ENCODE measurements at regions not wholly inside any gene's neighbourhood (a gene's known extent, or its start where the extent isn't known, plus 50 kb on each side); places are given as distances from the start of the nearest gene placed in this dataset.

- no peaks in the 10 kb centered on the region for H3K36me3 ChIP-seq (ENCODE audit: control insufficient read depth, insufficient read depth, low read length)
- H3K79me1 ChIP-seq (ENCODE audit: low read length) = no peaks in the 10 kb centered on the region
- DNase-seq = no peak
- no peak overlapping the region for H3K27ac ChIP-seq (ENCODE audit: low read depth, low read length)
- no peak overlapping the region for H4K5ac ChIP-seq (ENCODE audit: low read length)
- no peak overlapping the region for H3K56ac ChIP-seq (ENCODE audit: low read length)
- H2AK5ac ChIP-seq (ENCODE audit: low read length) = no peak overlapping the region
- no CpG with 5 or more reads among the region's 3 CpGs for WGBS (ENCODE audit: extremely low coverage, insufficient coverage, low lambda C conversion rate)
- no peaks in the 10 kb centered on the region for H3K4me1 ChIP-seq (ENCODE audit: control insufficient read depth, low read depth, low read length)
- no peak overlapping the region for H2BK15ac ChIP-seq (replicated peaks; ENCODE audit: low read depth)
- H3K23ac ChIP-seq (ENCODE audit: low read length) = no peak overlapping the region
- H3K4ac ChIP-seq (ENCODE audit: low read depth, low read length) = no peak overlapping the region
- no peaks in the 10 kb centered on the region for H3K27me3 ChIP-seq (ENCODE audit: insufficient read depth, low read length, poor library complexity)
- no peak overlapping the region for H3K9ac ChIP-seq (ENCODE audit: low read length)
- H2BK5ac ChIP-seq (ENCODE audit: low read length) = no peak overlapping the region
- H3K79me2 ChIP-seq (ENCODE audit: control insufficient read depth, insufficient read depth, low read length) = no peaks in the 10 kb centered on the region
- no peak overlapping the region for H3K4me3 ChIP-seq (ENCODE audit: low read length)
- H3K18ac ChIP-seq (ENCODE audit: low read length) = no peak overlapping the region
- H2BK120ac ChIP-seq (ENCODE audit: low read depth, low read length) = no peak overlapping the region
- H4K8ac ChIP-seq (ENCODE audit: low read depth, low read length) = no peak overlapping the region
- H3K4me2 ChIP-seq (ENCODE audit: low read length) = no peak overlapping the region
Observed at GRCh38 chr3:154762486-154762885, 317.6 kb upstream of the MME start.

- Histone ChIP-seq H4K8ac (ENCODE audit: low read depth, low read length) (no peak overlapping the region), H2BK5ac (ENCODE audit: low read length) (no peak overlapping the region), H4K5ac (ENCODE audit: low read length) (no peak overlapping the region), H3K27ac (ENCODE audit: low read depth, low read length) (no peak overlapping the region), H3K4me1 (ENCODE audit: control insufficient read depth, low read depth, low read length) (no peaks in the 10 kb centered on the region), H3K79me1 (ENCODE audit: low read length) (no peaks in the 10 kb centered on the region), H3K4ac (ENCODE audit: low read depth, low read length) (no peak overlapping the region), H3K18ac (ENCODE audit: low read length) (no peak overlapping the region), H2BK120ac (ENCODE audit: low read depth, low read length) (no peak overlapping the region), H3K36me3 (ENCODE audit: control insufficient read depth, insufficient read depth, low read length) (no peaks in the 10 kb centered on the region), H3K56ac (ENCODE audit: low read length) (no peak overlapping the region), H3K23ac (ENCODE audit: low read length) (no peak overlapping the region), H3K4me2 (ENCODE audit: low read length) (no peak overlapping the region), H3K79me2 (ENCODE audit: control insufficient read depth, insufficient read depth, low read length) (no peaks in the 10 kb centered on the region), H2AK5ac (ENCODE audit: low read length) (no peak overlapping the region), H2BK15ac (replicated peaks; ENCODE audit: low read depth) (no peak overlapping the region), H3K27me3 (ENCODE audit: insufficient read depth, low read length, poor library complexity) (no peaks in the 10 kb centered on the region), H3K4me3 (ENCODE audit: low read length) (no peak overlapping the region), H3K9ac (ENCODE audit: low read length) (no peak overlapping the region)
- no CpG with 5 or more reads among the region's 3 CpGs for WGBS (ENCODE audit: extremely low coverage, insufficient coverage, low lambda C conversion rate)
- DNase-seq = no peak
Observed at GRCh38 chr3:154759966-154760365, 320.2 kb upstream of the MME start.

GRCh38 chr3:154758109-154758868 lies 321.8 kb upstream of the MME start:
- Histone ChIP-seq H4K5ac (ENCODE audit: low read length) (no peak overlapping the region), H3K4ac (ENCODE audit: low read depth, low read length) (no peak overlapping the region), H3K18ac (ENCODE audit: low read length) (no peak overlapping the region), H3K27me3 (ENCODE audit: insufficient read depth, low read length, poor library complexity) (no peaks in the 10 kb centered on the region), H2BK120ac (ENCODE audit: low read depth, low read length) (no peak overlapping the region), H2BK15ac (replicated peaks; ENCODE audit: low read depth) (no peak overlapping the region), H3K9ac (ENCODE audit: low read length) (no peak overlapping the region), H3K23ac (ENCODE audit: low read length) (no peak overlapping the region), H3K79me1 (ENCODE audit: low read length) (no peaks in the 10 kb centered on the region), H3K79me2 (ENCODE audit: control insufficient read depth, insufficient read depth, low read length) (no peaks in the 10 kb centered on the region), H4K8ac (ENCODE audit: low read depth, low read length) (no peak overlapping the region), H3K4me2 (ENCODE audit: low read length) (no peak overlapping the region), H3K4me3 (ENCODE audit: low read length) (no peak overlapping the region), H3K36me3 (ENCODE audit: control insufficient read depth, insufficient read depth, low read length) (no peaks in the 10 kb centered on the region), H3K27ac (ENCODE audit: low read depth, low read length) (no peak overlapping the region), H2BK5ac (ENCODE audit: low read length) (no peak overlapping the region), H3K4me1 (ENCODE audit: control insufficient read depth, low read depth, low read length) (no peaks in the 10 kb centered on the region), H3K56ac (ENCODE audit: low read length) (no peak overlapping the region), H2AK5ac (ENCODE audit: low read length) (no peak overlapping the region)
- DNase-seq = peak; percentile 8
- no CpG with 5 or more reads among the region's 5 CpGs for WGBS (ENCODE audit: extremely low coverage, insufficient coverage, low lambda C conversion rate)

GRCh38 chr3:154753101-154753500 lies 323.1 kb upstream of the GPR149 start:
- H2BK5ac ChIP-seq (ENCODE audit: low read length) = no peak overlapping the region
- H2BK120ac ChIP-seq (ENCODE audit: low read depth, low read length) = no peak overlapping the region
- WGBS (ENCODE audit: extremely low coverage, insufficient coverage, low lambda C conversion rate) = no CpG with 5 or more reads among the region's 1 CpG

GRCh38 chr3:154749514-154749913 lies 319.5 kb upstream of the GPR149 start:
- no peaks in the 10 kb centered on the region for H3K36me3 ChIP-seq (ENCODE audit: control insufficient read depth, insufficient read depth, low read length)
- no peaks in the 10 kb centered on the region for H3K79me1 ChIP-seq (ENCODE audit: low read length)
- H3K4ac ChIP-seq (ENCODE audit: low read depth, low read length) = no peak overlapping the region
- H2BK15ac ChIP-seq (replicated peaks; ENCODE audit: low read depth) = no peak overlapping the region
- H3K4me1 ChIP-seq (ENCODE audit: control insufficient read depth, low read depth, low read length) = no peaks in the 10 kb centered on the region
- no peaks in the 10 kb centered on the region for H3K27me3 ChIP-seq (ENCODE audit: insufficient read depth, low read length, poor library complexity)
- no peak overlapping the region for H3K4me3 ChIP-seq (ENCODE audit: low read length)
- H3K23ac ChIP-seq (ENCODE audit: low read length) = no peak overlapping the region
- H4K5ac ChIP-seq (ENCODE audit: low read length) = no peak overlapping the region
- no peak overlapping the region for H2BK5ac ChIP-seq (ENCODE audit: low read length)
- H3K18ac ChIP-seq (ENCODE audit: low read length) = no peak overlapping the region
- no peak overlapping the region for H3K56ac ChIP-seq (ENCODE audit: low read length)
- WGBS (ENCODE audit: extremely low coverage, insufficient coverage, low lambda C conversion rate) = no CpG with 5 or more reads among the region's 3 CpGs
- no peak overlapping the region for H3K4me2 ChIP-seq (ENCODE audit: low read length)
- H2AK5ac ChIP-seq (ENCODE audit: low read length) = no peak overlapping the region
- no peak overlapping the region for H3K9ac ChIP-seq (ENCODE audit: low read length)
- no peaks in the 10 kb centered on the region for H3K79me2 ChIP-seq (ENCODE audit: control insufficient read depth, insufficient read depth, low read length)
- H3K27ac ChIP-seq (ENCODE audit: low read depth, low read length) = no peak overlapping the region
- no peak for DNase-seq
- no peak overlapping the region for H4K8ac ChIP-seq (ENCODE audit: low read depth, low read length)
- no peak overlapping the region for H2BK120ac ChIP-seq (ENCODE audit: low read depth, low read length)

More at GRCh38 chr3:154753101-154753500, 323.1 kb upstream of the GPR149 start:
- H3K79me1 ChIP-seq (ENCODE audit: low read length) = no peaks in the 10 kb centered on the region
- H3K4me3 ChIP-seq (ENCODE audit: low read length) = no peak overlapping the region
- no peak for DNase-seq
- H3K18ac ChIP-seq (ENCODE audit: low read length) = no peak overlapping the region
- H4K8ac ChIP-seq (ENCODE audit: low read depth, low read length) = no peak overlapping the region
- no peak overlapping the region for H3K9ac ChIP-seq (ENCODE audit: low read length)
- no peak overlapping the region for H3K4ac ChIP-seq (ENCODE audit: low read depth, low read length)
- H3K4me1 ChIP-seq (ENCODE audit: control insufficient read depth, low read depth, low read length) = no peaks in the 10 kb centered on the region
- H2BK15ac ChIP-seq (replicated peaks; ENCODE audit: low read depth) = no peak overlapping the region
- H3K79me2 ChIP-seq (ENCODE audit: control insufficient read depth, insufficient read depth, low read length) = no peaks in the 10 kb centered on the region
- H2AK5ac ChIP-seq (ENCODE audit: low read length) = no peak overlapping the region
- H3K4me2 ChIP-seq (ENCODE audit: low read length) = no peak overlapping the region
- no peak overlapping the region for H3K27ac ChIP-seq (ENCODE audit: low read depth, low read length)
- no peaks in the 10 kb centered on the region for H3K36me3 ChIP-seq (ENCODE audit: control insufficient read depth, insufficient read depth, low read length)
- no peak overlapping the region for H4K5ac ChIP-seq (ENCODE audit: low read length)
- H3K27me3 ChIP-seq (ENCODE audit: insufficient read depth, low read length, poor library complexity) = no peaks in the 10 kb centered on the region
- no peak overlapping the region for H3K56ac ChIP-seq (ENCODE audit: low read length)
- H3K23ac ChIP-seq (ENCODE audit: low read length) = no peak overlapping the region

GRCh38 chr3:154745929-154746328 lies 315.9 kb upstream of the GPR149 start:
- no peaks in the 10 kb centered on the region for H3K4me1 ChIP-seq (ENCODE audit: control insufficient read depth, low read depth, low read length)
- no peak overlapping the region for H3K4me2 ChIP-seq (ENCODE audit: low read length)
- H3K9ac ChIP-seq (ENCODE audit: low read length) = no peak overlapping the region
- no peak overlapping the region for H3K4me3 ChIP-seq (ENCODE audit: low read length)
- H2BK15ac ChIP-seq (replicated peaks; ENCODE audit: low read depth) = no peak overlapping the region
- H4K8ac ChIP-seq (ENCODE audit: low read depth, low read length) = no peak overlapping the region
- WGBS (ENCODE audit: extremely low coverage, insufficient coverage, low lambda C conversion rate) = no CpG with 5 or more reads among the region's 1 CpG
- no peak overlapping the region for H3K27ac ChIP-seq (ENCODE audit: low read depth, low read length)
- no peak overlapping the region for H4K5ac ChIP-seq (ENCODE audit: low read length)
- H2AK5ac ChIP-seq (ENCODE audit: low read length) = no peak overlapping the region
- H2BK120ac ChIP-seq (ENCODE audit: low read depth, low read length) = no peak overlapping the region
- H3K79me2 ChIP-seq (ENCODE audit: control insufficient read depth, insufficient read depth, low read length) = no peaks in the 10 kb centered on the region
- no peak overlapping the region for H3K18ac ChIP-seq (ENCODE audit: low read length)
- H2BK5ac ChIP-seq (ENCODE audit: low read length) = no peak overlapping the region
- no peaks in the 10 kb centered on the region for H3K27me3 ChIP-seq (ENCODE audit: insufficient read depth, low read length, poor library complexity)
- H3K79me1 ChIP-seq (ENCODE audit: low read length) = no peaks in the 10 kb centered on the region
- no peaks in the 10 kb centered on the region for H3K36me3 ChIP-seq (ENCODE audit: control insufficient read depth, insufficient read depth, low read length)
- no peak overlapping the region for H3K4ac ChIP-seq (ENCODE audit: low read depth, low read length)
- no peak for DNase-seq
- no peak overlapping the region for H3K23ac ChIP-seq (ENCODE audit: low read length)
- H3K56ac ChIP-seq (ENCODE audit: low read length) = no peak overlapping the region
